WERI-Rb-1 (cell line): ENCODE measurements at regions not wholly inside any gene's neighbourhood (a gene's known extent, or its start where the extent isn't known, plus 50 kb on each side); places are given as distances from the start of the nearest gene placed in this dataset.

Experiments used
- DNase-seq: peaks from one replicate; pipeline ENCODE4 v3.0.0-alpha.2; 2020
- H3K27ac ChIP-seq: fragments of 250-450 bp; sonication (Bioruptor Pico); 2 replicates; pipeline ENCODE4 v1.5.1; 2020; ENCODE audit warnings: mild to moderate bottlenecking, moderate library complexity
- H3K27me3 ChIP-seq: fragments of 250-450 bp; sonication (Bioruptor Pico); 2 replicates; pipeline ENCODE4 v1.5.1; 2021; ENCODE audit warnings: mild to moderate bottlenecking, low read depth, moderate library complexity; ENCODE audit not compliant: insufficient read depth, severe bottlenecking
- H3K36me3 ChIP-seq: fragments of 250-450 bp; sonication (Bioruptor Pico); 2 replicates; pipeline ENCODE4 v1.5.1; 2020; ENCODE audit warnings: mild to moderate bottlenecking, moderate library complexity
- H3K4me3 ChIP-seq: 2 replicates; pipeline ENCODE4 v1.5.1; 2011; ENCODE audit warnings: low read depth, mild to moderate bottlenecking, control low read depth, low read length
- H3K9me3 ChIP-seq: fragments of 250-450 bp; sonication (Bioruptor Pico); 2 replicates; pipeline ENCODE4 v1.5.1; 2021; ENCODE audit warnings: mild to moderate bottlenecking, moderate library complexity; ENCODE audit not compliant: severe bottlenecking
- TF ChIP-seq, protein P1 (sequence below): IDR thresholded peaks from 2 replicates; pipeline ENCODE4 v1.5.1; 2011; ENCODE audit warnings: low read depth, mild to moderate bottlenecking, control low read depth, inconsistent platforms, low read length

DNA sequence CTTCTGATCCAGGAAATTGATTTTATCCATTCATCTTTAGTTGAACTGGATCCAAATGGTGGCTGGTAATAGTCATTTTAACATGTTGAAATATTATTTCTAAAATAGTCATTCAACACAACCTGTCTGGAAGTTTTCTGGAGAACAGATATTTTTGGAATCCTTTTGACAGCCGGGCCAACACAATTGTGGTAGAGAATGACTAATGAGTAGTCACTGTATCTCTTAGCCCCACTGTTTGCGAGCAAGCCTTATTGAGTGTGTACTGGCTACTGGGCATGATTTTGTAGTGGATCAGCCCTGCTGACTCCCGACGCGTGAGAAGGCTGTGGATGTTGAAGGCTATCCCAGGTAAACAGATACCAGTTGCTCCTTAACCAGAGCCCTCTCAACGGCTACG is 383.4 kb downstream of the ZNF536 start:
- DNase-seq, result no peak
- Histone ChIP-seq H3K9me3 (no peaks in the 10 kb centered on the region), H3K4me3 (no peak overlapping the region), H3K27me3 (no peaks in the 10 kb centered on the region), H3K36me3 (no peaks in the 10 kb centered on the region), H3K27ac (no peak overlapping the region)
- TF ChIP-seq, protein P1, sequence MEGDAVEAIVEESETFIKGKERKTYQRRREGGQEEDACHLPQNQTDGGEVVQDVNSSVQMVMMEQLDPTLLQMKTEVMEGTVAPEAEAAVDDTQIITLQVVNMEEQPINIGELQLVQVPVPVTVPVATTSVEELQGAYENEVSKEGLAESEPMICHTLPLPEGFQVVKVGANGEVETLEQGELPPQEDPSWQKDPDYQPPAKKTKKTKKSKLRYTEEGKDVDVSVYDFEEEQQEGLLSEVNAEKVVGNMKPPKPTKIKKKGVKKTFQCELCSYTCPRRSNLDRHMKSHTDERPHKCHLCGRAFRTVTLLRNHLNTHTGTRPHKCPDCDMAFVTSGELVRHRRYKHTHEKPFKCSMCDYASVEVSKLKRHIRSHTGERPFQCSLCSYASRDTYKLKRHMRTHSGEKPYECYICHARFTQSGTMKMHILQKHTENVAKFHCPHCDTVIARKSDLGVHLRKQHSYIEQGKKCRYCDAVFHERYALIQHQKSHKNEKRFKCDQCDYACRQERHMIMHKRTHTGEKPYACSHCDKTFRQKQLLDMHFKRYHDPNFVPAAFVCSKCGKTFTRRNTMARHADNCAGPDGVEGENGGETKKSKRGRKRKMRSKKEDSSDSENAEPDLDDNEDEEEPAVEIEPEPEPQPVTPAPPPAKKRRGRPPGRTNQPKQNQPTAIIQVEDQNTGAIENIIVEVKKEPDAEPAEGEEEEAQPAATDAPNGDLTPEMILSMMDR, result no peak

DNA sequence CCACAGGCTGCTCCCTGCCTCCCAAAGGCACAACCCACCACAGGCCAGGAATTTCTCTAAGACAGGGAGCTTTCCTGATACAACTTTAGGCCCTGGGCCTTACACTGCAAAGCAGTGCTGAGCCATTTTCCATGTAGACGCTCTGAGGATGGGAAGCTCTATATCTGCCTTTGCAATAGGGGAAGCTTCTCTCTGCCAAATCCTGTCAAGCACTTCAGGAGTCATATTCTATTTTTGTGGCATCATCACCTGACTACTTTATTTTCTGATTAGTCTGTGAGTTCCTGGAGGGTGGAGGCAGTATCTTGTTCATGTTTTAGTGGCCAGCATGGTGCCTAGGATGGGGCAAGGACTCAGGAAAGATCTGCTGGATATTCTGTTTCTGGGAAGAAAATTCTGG is 382.0 kb downstream of the ZNF536 start:
- Histone ChIP-seq H3K9me3 (peaks cover 7% of the 10 kb centered on the region), H3K36me3 (no peaks in the 10 kb centered on the region), H3K4me3 (no peak overlapping the region), H3K27ac (no peak overlapping the region), H3K27me3 (no peaks in the 10 kb centered on the region)
- DNase-seq, result no peak
- TF ChIP-seq, protein P1, result no peak

DNA sequence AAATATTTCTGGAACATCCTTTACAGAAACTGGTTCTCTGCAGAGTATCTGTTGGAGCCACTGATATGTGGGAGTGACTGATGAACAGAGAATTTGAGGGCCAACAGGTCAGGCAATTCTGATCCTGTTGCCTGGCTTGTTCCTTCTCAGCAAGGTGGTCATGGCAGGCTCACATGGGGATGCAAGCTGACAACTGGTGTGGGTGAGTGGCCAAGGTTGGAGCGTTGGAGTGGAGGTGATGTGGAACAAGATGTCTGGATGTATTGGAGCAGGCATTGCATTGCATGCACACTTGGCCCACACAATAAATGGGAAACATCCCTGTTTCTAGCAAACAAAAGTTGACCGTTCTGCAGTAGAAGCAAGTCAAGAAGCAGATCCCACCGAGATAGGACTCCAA is 380.7 kb downstream of the ZNF536 start:
- Histone ChIP-seq H3K27me3 (no peaks in the 10 kb centered on the region), H3K36me3 (no peaks in the 10 kb centered on the region), H3K27ac (no peak overlapping the region), H3K9me3 (peaks cover 7% of the 10 kb centered on the region), H3K4me3 (no peak overlapping the region)
- no peak for DNase-seq
- TF ChIP-seq, protein P1, result no peak

DNA sequence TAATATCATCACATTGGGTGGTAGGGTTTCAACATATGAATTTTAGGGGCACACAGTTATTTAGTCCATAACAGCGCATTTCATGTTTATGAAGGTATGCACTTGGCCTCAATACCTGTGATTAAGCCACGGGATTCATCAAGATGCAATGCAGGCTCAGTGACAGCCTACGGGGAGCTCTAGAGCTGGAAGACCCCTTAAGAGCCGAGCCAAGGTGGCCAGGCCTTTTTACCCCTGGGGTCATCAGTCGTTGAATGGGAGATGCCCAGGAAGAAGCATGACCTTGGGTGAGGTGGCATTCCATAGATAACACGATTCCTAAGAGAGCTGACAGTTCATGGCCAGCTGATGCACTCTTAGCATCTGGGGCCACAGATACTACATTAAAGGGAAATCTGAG is 380.0 kb downstream of the ZNF536 start:
- Histone ChIP-seq H3K36me3 (no peaks in the 10 kb centered on the region), H3K9me3 (peaks cover 7% of the 10 kb centered on the region), H3K4me3 (no peak overlapping the region), H3K27ac (no peak overlapping the region), H3K27me3 (no peaks in the 10 kb centered on the region)
- TF ChIP-seq, protein P1, result no peak
- no peak for DNase-seq

DNA sequence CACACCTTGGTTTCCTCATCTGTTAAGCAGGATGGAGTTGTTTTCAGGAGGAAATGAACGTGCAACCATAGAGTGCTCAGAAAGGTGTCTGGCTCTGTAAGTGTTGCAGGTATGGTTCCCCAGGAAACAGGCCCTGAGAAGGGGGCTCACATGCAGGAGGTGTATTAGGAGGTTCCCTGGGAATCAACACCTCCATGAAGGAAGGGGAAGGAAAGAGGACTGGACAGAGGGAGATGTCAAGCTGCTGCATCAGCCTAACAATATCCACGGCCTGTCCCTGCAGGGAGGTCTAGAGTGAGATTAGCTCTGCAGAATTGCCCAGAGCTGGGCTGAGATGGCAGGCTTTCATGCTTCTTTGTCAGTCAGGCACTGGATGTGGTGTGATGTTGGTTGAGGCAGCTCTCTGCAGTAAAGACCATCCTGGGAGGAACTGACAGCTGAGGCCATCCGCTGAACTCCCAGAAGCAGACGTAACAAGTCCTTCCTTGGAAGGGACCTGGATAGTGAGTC is 373.3 kb downstream of the ZNF536 start:
- Histone ChIP-seq H3K27me3 (no peaks in the 10 kb centered on the region), H3K4me3 (no peak overlapping the region), H3K36me3 (no peaks in the 10 kb centered on the region), H3K9me3 (peaks cover 7% of the 10 kb centered on the region), H3K27ac (no peak overlapping the region)
- DNase-seq, result no peak
- TF ChIP-seq, protein P1, result no peak

DNA sequence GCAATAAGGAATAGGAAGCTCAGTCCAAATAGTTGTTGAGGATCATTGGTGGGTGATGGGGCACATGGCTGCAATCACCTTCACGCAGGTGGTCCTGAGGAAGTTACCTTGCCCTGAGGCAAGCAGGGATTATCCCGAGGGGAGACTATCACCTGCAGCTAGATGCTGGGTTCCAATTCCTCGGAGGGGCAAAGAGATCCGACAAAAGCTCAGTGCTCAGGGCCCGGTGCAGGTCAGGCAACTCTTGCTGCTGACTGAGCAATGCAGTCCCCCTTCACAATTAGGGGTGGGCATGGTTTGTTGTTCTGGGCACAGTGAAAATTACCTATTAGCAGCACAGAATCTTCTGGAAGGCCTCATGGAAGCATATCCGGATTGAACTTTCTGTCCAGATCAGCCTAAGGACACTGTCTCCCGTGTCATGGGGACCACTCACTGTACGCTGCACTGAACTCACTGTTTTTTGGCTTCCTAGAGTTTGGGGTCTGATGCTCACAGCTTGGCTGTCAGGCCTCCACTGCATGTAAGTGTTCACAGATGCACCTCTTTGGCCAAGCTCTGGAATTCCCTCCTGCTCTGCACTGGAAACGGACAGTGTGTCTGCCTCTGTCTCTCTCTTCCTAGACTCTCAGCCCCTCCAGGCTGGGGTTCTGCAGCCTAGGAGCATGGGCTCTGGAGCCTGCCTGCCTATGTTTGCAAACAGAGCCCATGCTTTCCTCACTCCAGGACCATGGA is 372.7 kb downstream of the ZNF536 start:
- no peaks in the 10 kb centered on the region for H3K36me3 ChIP-seq
- DNase-seq, result no peak
- H3K27me3 ChIP-seq, result no peaks in the 10 kb centered on the region
- no peak overlapping the region for H3K27ac ChIP-seq
- H3K9me3 ChIP-seq, result peaks cover 4% of the 10 kb centered on the region
- TF ChIP-seq, protein P1, result no peak
- H3K4me3 ChIP-seq, result no peak overlapping the region
